Adrenal gland (tissue), 5 donors: ENCODE measurements at regions not wholly inside any gene's neighbourhood (a gene's known extent, or its start where the extent isn't known, plus 50 kb on each side); places are given as distances from the start of the nearest gene placed in this dataset.

Source experiments
- CTCF ChIP-seq, 6 experiments: fragments of 450-650 bp in 4 of 6; fragments of 200-600 bp in 2 of 6; sonication (generic) in 1 of 6; IDR thresholded peaks; 1 replicate in 5 of 6; 2 replicates in 1 of 6; pipeline versions ENCODE4 v1.5.1 to v1.8.0; 2016 to 2021; ENCODE audit warnings: antibody characterized with exemption in 6 of 6, mild to moderate bottlenecking in 2 of 6, moderate library complexity in 1 of 6
- POLR2A ChIP-seq, 2 donors: fragments of 450-650 bp; IDR thresholded peaks; one replicate each; pipeline ENCODE4 v1.6.1; 2017; ENCODE audit warnings: antibody characterized with exemption in 2 of 2, mild to moderate bottlenecking in 2 of 2, moderate library complexity in 1 of 2
- donor health status: DM: no; HTN: no; CAD: no.

DNA sequence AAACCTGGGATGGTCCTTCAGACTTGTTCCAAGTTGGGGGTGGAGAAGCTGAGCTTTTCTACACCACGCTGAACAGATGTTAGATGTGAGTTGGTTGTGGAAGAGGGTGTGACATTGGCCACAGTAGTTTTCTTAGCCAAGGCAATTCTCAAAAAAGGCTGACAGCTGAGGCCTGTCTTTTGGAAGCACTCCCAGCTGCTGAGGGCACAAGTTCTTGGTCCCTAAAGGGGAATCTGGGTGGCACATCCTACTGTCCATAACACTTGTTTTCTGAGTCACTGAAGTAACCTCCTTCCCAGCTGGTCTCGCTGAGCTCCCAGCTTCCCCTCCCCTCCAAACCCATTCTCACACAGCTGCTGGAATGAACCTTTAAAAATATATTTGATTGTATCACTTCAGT, 375.7 kb upstream of the KIRREL3 start:
- TF ChIP-seq CTCF (IDR thresholded peaks at IDR 0.05) = no peak
- no peak for TF ChIP-seq POLR2A (IDR thresholded peaks at IDR 0.05)
